Stomach (tissue), 4 donors: ENCODE measurements at regions not wholly inside any gene's neighbourhood (a gene's known extent, or its start where the extent isn't known, plus 50 kb on each side); places are given as distances from the start of the nearest gene placed in this dataset.

ENCODE experiments used
- CTCF ChIP-seq, 7 experiments: fragments of 450-650 bp in 4 of 7; fragments of 200-600 bp in 3 of 7; sonication (generic) in 3 of 7; IDR thresholded peaks; one replicate each; pipeline ENCODE4 v1.5.1; 2016 to 2019; ENCODE audit warnings: antibody characterized with exemption in 7 of 7, control low read depth in 2 of 7, mild to moderate bottlenecking in 1 of 7
- POLR2A ChIP-seq, 4 donors: fragments of 450-650 bp; IDR thresholded peaks; one replicate each; pipeline ENCODE4 v1.6.1; 2016; ENCODE audit warnings: antibody characterized with exemption in 4 of 4, control low read depth in 2 of 4, mild to moderate bottlenecking in 1 of 4, moderate library complexity in 1 of 4

- TF ChIP-seq CTCF (IDR thresholded peaks at IDR 0.05) (no peak), POLR2A (IDR thresholded peaks at IDR 0.05) (no peak)
These were observed 1381.5 kb downstream of the SLITRK5 start for GRCh38 chr13:89052699-89053098.
